NCI-H1417 treated with DMSO at 0.1 percent for 48 hours (cell line): ENCODE measurements at regions not wholly inside any gene's neighbourhood (a gene's known extent, or its start where the extent isn't known, plus 50 kb on each side); places are given as distances from the start of the nearest gene placed in this dataset.

Experiments
- DNase-seq: peaks from one replicate; lab custom pipeline; 2025; lab: John Stamatoyannopoulos, UW

DNA sequence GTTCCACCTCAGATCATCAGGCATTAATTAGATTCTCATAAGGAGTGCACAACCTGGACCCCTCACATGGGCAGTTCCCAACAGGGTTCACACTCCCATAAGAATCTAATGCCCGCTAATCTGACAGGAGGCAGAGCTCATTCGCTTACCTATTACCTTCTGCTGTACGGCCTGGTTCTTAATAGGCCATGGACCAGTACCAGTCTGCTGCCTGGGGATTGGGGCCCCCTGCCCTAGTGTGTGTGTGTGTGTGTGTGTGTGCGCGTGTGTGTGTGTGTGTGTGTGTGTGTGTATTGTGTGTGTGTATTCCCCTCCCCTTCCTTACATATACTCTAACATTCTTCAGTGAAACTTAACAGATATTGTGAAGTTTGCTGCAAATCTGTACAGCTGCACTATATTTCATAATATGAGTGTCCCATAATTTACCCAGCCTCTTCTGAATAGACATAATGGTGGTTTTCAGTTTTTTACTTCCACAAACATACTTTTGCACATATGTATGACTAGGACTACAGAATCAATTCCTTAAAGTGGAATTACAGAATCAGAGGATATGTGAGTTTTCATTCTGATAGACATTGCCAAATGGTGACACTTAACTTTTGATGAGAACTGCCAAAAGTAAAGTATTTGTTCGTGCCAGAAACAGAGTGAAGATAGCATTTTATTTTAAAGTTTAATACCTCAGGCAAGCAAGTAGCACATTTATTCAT, 205.2 kb upstream of the EEA1 start:
- no peak for DNase-seq

DNA sequence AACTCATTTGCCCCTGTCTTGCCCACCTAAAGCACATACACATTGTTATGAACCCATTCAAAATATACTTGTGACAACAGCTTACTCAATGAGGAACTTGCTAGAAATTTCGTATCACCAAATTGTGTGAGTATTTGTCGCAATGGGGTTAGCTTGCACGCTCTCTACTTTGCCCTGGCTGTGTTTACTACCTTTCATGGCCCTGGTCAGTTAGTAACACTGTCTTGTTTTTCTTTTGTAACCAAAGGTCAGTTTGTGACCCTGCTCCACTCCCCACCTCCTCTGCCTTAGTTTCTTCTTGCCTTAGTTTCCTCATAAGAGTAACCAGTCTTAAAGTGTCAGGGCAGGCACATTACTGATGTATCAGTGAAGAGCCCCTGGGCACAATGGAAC, 205.8 kb upstream of the EEA1 start:
- DNase-seq: no peak

DNA sequence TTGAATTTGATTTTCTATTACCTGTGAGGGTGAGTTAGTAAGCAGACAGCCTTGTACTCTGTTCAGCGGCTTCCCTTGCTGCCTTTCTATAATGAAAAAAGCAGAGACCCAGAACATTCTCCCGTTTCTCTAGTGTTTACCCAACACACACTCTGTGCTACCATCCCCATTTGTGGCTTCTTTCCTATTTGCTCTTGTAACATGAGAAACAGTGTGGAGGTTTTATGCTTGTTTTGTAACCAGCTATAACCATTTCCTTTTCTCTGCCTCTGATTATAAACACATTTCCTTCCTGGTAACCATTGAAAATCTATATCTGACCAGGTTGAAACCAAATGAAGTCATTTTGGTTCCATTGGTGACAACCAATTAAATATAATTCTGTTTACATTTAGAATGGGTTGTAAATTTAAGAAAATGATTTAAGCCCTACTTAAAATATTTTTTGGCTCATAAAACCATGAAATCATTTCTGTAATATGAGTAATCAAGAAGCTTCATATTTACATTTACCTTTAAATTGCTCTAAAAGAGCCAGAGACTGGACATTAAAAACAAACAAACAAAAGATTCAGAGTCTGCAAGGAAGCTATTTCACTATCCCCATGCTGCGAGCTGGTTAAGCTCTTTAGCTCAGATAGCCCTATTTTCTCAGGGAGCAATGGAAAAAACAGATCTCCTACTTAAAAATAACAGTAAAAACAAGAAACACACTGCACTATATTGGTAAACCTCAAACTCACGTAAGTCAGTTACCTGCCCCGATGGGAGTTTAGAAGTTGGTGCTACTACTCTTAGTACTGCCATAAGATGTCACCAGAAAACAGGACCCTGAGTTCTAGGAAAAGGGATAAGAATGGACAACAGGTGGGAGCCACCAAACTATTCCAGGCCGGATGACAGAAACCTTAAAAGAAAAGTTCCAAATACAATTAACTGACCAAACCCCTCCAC, 206.5 kb upstream of the EEA1 start:
- peak; percentile 75 for DNase-seq

DNA sequence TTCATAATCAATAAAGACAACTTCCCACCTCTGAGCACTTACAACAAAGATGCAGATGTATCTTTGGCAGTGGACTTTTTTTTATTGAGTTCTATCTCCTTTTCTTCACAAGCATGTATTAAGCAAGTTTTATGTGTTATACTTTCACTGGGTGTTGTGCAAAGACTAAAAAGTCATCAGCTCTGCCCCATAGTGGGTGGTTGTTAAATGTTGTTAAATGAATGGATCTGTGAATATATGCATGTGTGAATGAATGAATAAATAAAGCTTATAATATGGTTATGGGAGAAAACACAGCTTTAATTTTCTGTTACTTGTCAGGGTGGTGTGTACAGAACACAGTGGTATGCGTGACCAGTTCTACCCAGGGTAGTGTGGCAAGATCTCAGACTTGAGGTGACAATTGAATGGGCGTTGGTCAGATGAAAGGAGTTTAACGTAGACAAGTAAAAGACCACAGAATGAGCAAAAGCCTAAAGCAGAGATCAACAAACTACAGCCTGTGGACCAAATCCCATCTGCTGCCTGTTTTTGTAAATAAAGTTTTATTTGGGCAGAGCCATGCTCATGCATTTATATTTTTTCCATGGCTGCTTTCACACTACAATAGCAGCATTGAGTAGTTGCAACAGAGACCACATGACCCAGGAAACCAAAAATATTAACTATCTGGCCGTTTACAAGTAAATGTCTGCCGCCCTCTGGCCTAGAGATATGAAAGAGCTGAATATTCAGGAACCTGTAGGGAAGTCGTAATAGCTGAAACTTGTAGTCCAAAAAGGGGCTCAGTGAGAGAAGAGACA, 207.4 kb upstream of the EEA1 start:
- DNase-seq: no peak

DNA sequence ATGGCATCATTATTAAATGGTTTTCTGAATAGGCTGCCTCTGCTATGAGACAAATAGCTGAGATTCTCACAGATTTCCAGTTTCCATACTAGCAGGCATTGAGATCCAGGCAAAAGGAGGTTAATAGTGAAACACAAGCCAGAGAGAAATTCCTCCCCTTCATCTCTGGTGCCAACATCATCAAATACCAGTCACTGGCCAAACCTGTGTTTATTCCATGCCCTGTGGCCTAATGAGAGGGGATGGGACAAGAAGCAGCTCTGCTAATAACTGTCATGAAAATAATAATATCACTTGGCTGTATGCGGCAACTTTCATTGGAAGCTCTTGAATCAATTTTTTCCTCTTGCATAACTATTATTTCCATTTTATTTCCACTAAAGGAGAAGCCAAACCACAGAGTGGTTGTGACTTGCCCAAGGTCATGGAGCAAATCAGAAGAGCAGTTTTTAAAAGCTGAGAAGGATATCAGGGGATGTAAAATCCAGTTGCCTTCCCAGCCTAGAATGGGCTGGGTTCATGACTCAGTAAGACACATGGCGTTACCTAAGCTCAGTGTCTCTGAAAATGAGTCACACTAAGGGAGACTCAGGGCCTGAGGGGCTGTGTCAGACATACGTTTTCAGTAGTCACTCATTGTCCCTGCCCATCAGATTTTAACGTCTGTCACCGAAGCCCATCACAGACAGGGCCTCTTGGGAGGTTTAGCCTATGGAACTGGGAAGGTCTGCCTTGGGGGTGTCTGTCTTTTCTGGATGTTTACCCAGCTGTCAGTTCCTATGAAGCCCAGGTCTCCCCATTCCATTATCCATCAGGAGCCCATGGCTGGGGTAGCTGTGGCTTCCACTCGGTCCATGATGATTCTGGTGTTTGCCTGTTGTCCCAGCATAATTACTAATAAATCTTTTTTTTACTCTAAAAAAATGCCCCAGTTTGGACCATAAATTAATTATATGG, 208.8 kb upstream of the EEA1 start:
- DNase-seq: no peak

DNA sequence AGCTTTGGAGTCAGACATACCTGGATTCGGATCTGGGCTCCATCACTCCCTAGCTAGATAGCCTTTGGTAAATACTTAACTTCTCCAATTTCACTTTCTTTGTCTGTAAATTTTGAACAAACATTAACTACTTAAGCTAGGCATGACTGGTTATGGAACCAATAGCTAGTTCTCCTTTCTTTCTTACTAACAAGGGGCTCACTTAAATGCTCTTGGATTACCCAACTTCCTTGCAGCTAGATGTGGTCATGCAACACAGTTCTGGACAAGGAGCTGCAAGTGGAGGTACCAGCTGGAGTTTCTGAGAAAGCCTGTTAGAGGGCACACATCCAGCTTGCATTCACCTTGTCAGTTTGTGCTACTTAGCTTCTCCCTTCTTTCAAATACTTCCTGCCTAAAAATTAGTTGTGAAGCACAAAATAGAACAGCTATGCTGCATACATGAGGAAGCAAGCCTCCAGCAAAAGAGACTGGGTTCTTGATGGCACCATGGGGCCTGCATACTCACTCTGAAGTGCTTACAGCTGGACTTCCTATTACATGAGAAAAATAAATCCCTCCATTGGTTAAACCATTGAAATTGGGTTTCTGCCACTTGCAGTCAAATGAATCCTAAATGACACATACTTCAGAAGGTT, 210.1 kb upstream of the EEA1 start:
- no peak for DNase-seq

DNA sequence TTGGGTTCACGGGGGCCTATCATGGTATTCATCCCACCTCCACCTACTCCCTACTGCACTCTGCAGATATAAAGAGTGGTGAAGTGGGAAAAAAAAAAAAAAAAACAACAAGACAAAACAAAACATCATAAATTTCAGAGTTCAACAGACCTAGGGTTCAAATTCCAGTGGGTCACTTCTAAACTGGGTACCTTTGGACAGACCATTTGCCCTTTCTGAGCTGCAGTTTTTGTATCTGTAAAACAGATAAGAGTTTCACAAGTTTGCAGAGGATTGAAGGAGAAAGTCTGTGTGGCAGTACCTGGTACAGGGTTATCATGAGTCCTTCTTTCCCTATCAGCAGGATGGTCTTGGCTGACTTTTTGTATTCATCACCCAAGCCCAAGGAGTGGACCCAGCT, 211.2 kb upstream of the EEA1 start:
- no peak for DNase-seq

DNA sequence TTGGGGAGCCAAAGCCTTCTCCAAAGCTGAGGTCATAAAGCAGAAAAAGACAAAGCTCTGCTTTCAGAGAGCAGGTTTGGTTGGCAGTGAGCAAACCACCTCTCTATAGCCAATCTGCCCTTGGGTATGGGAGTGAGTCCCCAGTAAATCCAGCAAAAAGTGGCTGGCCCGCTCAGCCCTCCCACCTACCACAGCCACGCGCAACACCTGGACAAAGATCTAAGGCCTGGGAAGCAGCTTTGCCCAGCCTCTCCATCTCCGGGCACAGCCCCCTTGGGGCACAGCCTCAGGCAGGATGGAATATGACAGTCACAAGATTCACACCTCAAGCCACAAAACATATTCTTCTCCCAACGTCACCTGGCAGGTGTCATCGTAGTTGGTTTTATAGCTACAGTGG, 211.7 kb upstream of the EEA1 start:
- DNase-seq: no peak

DNA sequence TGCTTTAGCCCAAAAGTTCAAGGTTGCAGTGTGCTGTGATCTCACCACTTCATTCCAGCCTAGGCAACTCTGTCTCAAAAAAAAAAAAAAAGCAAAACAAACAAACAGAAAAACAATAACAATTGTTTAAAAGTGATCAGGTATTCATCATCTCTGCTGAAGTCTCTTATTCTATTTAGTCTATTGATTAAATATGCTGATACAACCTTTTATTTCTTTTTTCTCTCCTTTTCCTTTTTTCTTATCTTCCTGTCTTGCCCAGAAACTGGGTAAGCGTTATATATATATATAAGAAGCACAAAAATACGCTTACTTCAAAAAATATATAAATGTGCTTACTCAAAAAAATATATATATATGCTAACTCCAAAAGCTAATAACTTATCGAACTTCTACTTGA, 213.8 kb upstream of the EEA1 start:
- DNase-seq: no peak

DNA sequence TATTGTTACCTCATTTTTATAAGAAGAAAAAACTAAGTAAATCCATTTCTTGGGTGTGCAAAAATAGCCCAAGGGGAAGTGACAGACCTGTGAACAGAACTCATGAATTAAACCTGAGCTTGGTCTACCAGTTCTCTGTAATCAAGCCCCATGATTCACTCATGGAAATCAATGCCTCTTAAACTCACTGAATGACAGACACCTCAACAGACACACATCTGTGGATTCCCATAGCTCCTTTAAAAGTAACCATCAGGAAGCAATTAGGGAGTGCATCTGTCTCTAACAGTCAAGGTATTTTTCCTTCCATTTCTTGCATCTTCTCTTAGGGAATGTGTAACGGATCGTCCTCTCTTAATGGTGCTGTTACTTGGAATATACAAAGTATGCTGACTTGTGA, 215.0 kb upstream of the EEA1 start:
- no peak for DNase-seq

DNA sequence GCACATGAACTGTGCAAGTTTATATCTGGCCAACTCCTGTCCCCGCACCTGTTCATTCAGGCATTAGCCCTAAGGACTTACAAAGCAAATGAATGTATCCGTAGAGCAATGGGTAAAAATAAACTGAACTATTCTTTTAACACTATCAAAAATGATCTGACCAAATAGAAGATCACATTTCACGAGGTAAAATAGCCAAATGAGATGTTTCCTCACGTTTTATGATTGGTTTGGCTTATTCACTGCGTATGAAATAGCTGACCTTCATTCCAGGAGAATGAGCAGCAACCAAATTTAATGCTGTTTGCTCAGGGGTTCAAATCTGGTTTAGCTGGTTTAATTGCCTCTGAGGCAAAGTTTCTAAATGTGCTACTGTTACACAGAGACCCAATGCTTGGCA, 216.0 kb upstream of the EEA1 start:
- no peak for DNase-seq

DNA sequence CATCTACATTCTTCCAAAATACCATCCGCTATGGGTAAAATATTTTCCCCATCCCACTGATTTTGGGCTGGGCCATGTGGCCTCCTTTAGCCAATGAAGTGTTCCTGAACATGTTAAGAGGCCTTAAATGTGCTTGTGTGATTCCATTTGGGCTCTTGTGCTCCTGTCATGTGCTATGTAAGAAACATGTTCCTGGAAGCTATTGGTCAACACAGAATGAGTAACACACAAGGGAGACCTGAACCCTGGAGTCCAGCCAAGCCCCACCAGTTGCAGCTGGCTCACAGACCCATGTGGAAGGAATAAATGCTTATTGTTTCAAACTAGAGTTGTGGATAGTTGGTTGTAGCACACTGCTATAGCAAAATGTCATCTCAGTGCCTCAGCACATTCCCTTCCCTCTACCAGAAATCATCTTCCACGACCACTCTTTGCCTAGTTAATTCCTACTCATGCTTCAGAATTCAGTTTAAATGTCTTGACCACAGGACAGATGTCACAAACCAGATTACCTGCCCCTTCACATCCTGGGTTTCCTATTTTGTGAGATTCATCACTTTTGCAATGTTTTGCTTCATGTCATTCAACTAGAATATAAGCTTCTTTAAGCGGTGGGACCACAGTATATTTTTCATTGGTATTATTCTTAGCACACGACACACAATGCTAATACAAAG, 217.3 kb upstream of the EEA1 start:
- no peak for DNase-seq

DNA sequence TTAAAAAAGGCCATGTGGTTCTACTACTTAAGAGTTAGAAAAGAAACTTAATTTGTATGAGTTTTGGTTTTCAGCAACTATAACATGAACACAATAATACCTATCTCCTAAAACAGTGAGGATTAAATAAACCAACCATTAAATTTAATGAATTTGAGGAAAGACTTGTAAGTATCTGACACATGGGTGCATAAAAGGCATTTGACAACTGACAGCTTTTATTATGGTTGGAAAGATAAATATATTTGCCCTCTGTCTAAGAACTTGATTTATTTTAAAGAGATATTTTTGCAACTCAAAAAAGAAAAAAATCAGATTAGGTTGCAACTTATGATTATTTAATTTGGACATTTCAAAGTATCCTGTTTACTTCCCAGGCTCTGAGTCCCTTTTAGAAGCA, 217.9 kb upstream of the EEA1 start:
- DNase-seq: no peak

DNA sequence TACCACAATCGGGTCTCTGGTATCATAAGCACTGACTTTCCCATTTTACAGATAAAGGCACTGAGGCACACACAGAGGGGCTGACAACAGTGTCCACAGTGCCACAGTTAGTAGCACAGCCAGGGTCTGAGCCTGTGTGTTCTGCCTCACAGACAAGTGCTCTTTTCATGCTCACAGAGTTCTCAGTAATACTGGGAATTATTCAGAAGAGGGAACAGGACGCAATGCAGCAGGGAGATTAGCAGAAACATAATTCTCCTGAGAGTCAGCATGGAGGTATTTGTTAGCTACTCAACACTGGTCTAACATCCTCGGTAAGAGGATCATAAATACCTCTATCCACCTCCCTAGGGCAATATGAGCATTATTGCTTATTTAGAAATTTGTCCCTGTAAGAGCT, 219.3 kb upstream of the EEA1 start:
- DNase-seq: no peak

DNA sequence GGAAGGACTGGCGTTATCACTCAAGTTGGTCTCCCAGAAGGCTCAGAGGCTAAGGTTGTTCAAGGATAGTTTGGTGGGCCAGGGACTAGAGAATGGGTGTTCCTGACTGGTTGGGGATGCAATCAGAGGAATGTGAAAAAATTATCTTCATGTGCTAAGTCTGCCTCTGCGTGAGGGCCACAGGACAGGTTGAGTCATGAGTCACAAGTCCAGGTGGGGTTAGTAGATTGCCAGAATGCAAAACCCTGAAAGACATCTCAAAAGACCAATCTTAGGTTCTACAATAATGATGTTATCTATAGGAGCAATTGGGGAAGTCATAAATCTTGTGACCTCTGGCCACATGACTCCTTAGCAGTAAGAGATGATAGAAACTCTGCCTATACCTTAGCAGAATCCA, 220.1 kb upstream of the EEA1 start:
- DNase-seq: no peak

DNA sequence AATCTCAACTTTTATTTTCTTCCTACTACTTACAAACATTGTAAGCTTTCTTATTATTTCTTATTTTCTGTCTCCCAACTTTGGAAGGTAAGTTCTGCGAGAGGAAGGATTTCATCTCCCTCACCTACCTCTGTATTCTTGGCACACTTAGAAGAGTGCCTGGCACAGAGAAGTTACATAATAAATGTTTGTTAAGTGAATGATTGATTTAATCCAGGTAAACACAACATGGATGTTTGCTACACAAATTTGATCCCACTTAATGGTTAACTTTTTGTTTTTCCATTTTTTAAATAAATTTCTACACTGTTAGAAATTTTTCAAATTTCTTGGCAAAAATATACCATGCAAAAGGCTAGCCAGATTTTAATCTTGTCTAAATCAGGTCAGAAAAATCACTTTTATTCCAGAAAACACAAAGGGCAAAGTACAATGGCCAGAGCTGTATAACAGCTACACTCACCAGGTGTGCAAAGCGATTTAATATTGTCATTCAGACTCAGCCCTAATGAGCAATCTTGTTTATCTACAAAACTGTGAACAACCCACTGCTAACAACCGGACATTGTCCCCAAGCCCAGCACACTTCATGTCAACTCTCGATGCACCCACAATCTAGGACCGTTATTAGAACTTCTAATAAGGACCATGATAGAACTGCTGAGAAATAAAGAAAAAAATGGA, 222.1 kb upstream of the EEA1 start:
- no peak for DNase-seq

DNA sequence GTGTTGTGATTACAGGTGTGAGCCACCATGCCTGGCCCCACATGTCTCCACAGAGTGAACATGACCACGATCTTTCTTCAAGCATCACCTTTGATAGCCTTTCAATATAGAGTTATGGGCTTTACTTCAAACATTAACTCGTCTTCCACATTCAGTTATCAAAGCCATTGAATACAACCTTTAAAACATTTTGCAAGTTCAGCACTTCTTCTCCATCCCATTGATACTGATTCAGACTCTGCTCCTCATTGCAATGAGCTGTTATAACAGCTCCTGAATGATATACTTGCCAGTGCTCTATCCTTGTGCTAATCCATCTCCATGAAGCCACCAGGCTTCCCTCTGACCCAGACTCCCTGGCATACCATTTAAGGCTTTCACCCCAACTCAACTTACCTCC, 223.5 kb upstream of the EEA1 start:
- DNase-seq: no peak

DNA sequence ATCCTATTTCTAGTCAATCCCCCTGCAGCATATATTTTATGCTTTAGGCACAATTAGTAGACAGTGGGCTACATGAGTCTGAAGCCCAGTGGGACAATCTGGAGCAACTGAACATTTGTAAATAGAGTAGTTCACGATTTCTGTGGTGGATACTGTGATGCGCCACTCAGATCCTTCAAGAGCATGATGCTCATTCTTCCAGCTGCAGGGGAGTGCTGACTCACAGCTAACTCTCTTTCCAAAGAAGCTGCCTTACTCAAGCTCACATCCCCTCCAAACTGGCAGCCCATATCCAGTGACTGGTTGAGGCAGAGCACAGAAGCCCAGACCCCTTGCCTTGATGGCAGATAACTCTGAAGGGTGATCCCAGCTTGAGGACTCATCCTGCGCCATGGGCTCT, 224.2 kb upstream of the EEA1 start:
- no peak for DNase-seq

DNA sequence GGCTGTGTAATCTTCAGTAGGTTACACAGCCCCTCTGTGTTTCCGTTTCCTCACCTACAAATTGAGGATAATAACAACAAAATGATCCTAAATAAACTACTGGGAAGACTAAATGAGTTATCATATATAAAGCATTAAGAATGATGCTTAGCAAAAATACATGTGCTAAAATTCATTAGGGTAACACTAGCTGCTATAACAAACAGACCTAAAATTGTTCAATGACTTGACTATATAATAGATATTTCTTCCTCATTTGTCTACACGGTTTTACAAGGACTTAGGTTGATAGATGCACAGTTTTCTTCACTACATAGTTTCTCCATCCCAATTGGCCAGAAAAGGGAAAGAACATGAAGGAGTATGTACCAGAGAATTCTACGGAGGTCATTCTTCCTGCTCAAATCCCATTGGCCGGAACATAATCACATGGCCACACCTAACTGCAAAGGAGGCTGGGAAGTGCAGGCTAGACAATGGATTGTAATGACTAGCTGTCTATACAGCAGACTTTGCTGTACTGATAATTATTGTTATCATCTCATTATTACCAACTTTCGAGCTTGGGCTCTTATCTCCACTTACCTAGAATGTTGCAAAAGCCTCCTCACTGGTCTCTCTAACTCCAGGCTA, 223.5 kb upstream of the NUDT4 start:
- no peak for DNase-seq
